HCEC 1CT (cell line): ENCODE measurements at regions not wholly inside any gene's neighbourhood (a gene's known extent, or its start where the extent isn't known, plus 50 kb on each side); places are given as distances from the start of the nearest gene placed in this dataset.
"Not testable (repeated sequence)": the region's sequence is repeated elsewhere in the genome, so short reads cannot be mapped to it uniquely, and the experiment has no call there.

Experiments
- DNase-seq: peaks from one replicate; pipeline ENCODE4 v3.0.0-alpha.2; 2017

DNA sequence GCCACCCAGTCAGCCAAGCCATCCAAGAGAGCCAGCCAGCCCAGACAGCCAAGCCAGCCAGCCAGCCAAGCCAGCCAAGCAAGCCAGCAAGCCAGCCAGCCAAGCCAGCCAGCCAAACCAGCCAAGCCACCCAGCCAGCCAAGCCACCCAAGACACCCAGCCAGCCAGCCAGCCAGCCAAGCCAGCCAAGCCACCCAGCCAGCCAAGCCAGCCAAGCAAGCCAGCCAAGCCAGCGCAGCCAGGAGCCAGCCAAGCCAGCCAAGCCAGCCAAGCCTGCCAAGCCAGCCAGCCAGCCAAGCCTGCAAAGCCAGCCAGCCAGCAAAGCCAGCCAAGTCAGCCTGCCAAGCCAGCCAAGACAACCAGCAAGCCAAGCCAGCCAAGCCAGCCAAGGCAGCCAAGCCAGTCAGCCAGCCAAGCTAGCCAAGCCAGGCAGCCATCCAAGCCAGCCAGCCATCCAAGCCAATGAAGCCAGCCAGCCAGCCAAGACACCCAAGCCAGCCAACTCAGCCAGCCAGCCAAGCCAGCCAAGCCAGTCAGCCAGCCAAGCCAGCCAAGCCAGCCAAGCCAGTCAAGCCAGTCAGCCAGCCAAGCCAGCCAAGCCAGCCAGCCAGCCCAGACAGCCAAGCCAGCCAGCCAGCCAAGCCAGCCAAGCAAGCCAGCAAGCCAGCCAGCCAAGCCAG, 332.2 kb upstream of the PLGLB2 start:
- DNase-seq, result not testable (repeated sequence)

DNA sequence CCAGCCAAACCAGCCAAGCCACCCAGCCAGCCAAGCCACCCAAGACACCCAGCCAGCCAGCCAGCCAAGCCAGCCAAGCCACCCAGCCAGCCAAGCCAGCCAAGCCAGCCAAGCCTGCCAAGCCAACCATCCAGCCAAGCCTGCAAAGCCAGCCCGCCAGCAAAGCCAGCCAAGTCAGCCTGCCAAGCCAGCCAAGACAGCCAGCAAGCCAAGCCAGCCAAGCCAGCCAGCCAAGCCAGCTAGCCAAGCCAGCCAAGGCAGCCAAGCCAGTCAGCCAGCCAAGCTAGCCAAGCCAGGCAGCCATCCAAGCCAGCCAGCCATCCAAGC, 331.7 kb upstream of the PLGLB2 start:
- not testable (repeated sequence) for DNase-seq

DNA sequence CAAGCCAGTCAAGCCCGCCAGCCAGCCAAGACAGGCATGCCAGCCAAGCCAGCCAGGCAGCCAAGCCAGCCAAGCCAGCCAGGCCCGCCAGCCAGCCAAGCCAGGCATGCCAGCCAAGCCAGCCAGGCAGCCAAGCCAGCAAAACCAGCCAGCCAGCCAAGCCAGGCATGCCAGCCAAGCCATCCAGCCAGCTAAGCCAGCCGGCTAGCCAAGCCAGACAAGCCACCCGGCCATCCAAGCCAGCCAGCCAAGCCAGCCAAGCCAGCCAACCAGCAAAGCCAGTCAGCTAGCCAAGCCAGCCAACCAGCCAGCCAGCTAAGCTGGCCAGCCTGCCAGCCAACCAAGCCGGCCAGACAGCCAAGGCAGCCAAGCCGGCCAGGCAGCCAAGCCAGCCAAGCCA, 330.7 kb upstream of the PLGLB2 start:
- DNase-seq, result not testable (repeated sequence)

DNA sequence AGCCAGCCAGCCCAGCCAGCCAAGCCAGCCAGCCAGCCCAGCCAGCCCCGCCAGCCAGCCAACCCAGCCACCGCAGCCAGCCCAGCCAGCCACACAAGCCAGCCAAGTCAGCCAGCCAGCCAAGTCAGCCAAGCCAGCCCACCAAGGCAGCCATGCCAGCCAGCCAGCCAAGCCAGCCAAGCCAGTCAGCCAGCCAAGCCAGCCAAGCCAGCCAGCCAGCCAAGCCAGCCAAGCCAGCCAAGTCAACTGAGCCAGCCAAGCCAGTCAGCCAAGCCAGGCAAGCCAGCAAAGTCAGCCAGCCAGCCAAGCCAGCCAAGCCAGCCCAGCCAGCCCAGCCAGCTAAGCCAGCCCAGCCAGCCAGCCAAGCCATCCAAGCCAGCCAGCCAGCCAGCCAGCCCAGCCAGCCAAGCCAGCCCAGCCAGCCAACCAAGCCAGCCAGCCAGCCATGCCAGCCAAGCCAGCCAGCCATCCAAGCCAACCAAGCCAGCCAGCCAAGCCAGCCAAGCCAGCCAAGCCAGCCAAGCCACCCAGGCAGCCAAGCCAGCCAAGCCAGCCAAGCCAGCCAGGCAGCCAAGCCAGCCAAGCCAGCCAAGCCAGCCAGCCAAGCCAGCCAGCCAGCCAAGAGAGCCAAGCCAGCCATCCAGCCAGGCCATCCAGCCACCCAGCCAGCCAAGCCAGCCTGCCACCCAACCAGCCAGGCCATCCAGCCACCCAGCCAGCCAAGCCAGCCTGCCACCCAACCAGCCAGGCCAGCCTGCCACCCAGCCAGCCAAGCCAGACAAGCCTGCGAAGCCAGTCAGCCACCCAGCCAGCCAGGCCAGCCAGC, 329.9 kb upstream of the PLGLB2 start:
- DNase-seq, result not testable (repeated sequence)

DNA sequence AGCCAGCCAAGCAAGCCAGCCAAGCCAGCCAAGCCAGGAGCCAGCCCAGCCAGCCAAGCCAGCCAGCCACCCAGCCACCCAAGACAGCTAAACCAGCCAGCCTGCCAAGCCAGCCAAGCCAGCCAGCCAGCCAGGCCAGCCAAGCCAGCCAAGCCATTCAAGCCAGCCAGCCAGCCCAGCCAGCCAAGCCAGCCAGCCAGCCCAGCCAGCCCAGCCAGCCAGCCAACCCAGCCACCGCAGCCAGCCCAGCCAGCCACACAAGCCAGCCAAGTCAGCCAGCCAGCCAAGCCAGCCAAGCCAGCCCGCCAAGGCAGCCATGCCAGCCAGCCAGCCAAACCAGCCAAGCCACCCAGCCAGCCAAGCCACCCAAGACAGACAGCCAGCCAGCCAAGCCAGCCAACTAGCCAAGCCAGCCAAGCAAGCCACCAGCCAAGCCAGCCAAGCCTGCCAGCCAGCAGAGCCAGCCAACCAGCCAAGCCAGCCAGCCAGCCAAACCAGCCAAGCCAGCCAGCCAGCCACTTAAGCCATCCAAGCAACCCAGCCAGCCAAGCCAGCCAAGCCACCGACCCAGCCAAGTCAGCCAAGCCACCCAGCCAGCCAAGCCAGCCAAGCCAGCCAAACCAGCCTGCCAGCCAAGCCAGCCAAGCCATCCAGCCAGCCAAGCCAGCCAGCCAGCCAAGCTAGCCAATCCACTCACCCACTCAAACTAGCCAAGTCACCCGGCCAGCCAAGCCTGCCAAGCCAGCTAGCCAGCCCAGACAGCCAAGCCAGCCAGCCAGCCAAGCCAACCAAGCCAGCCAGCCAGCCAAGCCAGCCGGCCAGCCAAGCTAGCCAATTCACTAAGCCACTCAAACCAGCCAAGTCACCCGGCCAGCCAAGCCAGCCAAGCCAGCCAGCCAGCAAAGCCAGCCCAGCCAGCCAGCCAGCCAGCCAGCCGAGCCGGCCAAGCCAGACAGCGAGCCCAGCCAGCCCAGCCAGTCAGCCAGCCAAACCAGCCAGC, 328.8 kb upstream of the PLGLB2 start:
- not testable (repeated sequence) for DNase-seq

DNA sequence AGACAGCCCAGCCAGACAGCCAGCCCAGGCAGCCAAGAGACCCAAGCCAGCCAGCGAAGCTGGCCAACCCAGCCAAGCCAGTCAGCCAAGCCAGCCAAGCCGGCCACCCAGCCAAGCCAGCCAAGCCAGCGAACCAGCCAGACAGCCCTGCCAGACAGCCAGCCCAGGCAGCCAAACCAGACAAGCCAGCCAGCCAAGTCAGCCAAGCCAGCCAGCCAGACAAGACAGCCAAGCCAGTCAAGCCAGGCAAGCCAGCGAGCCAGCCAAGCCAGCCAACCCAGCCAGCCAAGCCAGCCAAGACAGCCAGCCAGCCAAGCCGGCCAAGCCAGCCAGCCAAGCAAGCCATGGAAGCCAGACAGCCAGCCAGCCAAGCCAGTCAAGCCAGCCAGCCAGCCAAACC, 327.9 kb upstream of the PLGLB2 start:
- not testable (repeated sequence) for DNase-seq

DNA sequence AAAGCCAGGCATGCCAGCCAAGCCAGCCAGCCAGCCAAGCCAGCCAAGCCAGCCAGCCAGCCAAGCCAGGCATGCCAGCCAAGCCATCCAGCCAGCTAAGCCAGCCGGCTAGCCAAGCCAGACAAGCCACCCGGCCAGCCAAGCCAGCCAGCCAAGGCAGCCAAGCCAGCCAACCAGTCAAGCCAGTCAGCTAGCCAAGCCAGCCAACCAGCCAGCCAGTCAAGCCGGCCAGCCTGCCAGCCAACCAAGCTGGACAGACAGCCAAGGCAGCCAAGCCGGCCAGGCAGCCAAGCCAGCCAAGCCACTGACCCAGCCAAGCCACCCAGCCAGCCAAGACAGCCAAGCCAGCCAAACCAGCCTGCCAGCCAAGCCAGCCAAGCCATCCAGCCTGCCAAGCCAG, 326.9 kb upstream of the PLGLB2 start:
- not testable (repeated sequence) for DNase-seq

DNA sequence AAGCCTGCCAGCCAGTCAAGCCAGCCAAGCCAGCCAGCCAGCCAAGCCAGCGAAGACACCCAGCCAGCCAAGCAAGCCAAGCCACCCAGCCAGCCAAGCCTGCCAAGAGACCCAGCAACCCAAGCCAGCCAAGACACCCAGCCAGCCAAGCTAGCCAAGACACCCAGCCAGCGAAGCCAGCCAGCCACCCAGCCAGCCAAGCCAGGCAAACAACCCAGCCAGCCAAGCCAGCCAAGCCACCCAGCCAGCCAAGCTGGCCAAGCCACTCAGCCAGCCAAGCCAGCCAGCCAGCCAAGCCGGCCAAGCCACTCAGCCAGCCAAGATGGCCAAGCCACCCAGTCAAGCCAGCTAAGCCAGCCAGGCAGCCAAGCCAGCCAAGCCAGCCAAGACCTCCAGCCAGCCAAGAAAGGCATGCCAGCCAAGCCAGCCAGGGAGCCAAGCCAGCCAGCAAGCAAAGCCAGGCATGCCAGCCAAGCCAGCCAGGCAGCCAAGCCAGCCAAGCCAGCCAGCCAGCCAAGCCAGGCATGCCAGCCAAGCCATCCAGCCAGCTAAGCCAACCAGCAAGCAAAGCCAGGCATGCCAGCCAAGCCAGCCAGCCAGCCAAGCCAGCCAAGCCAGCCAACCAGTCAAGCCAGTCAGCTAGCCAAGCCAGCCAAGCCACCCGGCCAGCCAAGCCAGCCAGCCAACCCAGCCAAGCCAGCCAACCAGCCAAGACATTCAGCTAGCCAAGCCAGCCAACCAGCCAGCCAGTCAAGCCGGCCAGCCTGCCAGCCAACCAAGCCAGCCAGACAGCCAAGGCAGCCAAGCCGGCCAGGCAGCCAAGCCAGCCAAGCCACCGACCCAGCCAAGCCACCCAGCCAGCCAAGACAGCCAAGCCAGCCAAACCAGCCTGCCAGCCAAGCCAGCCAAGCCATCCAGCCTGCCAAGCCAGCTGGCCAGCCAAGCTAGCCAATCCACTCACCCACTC, 323.8 kb upstream of the PLGLB2 start:
- DNase-seq, result not testable (repeated sequence)

DNA sequence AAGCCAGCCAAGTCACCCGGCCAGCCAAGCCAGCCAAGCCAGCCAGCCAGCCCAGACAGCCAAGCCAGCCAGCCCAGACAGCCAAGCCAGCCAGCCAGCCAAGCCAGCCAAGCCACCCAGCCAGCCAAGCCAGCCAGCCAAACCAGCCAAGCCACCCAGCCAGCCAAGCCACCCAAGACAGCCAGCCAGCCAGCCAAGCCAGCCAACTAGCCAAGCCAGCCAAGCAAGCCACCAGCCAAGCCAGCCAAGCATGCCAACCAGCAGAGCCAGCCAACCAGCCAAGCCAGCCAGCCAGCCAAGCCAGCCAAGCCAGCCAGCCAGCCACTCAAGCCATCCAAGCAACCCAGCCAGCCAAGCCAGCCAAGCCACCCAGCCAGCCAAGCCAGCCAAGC, 323.1 kb upstream of the PLGLB2 start:
- not testable (repeated sequence) for DNase-seq

DNA sequence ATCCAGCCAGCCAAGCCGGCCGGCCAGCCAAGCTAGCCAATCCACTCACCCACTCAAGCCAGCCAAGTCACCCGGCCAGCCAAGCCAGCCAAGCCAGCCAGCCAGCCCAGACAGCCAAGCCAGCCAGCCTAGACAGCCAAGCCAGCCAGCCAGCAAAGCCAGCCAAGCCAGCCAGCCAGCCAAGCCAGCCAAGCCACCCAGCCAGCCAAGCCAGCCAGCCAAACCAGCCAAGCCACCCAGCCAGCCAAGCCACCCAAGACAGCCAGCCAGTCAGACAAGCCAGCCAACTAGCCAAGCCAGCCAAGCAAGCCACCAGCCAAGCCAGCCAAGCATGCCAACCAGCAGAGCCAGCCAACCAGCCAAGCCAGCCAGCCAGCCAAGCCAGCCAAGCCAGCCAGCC, 322.7 kb upstream of the PLGLB2 start:
- DNase-seq, result not testable (repeated sequence)

DNA sequence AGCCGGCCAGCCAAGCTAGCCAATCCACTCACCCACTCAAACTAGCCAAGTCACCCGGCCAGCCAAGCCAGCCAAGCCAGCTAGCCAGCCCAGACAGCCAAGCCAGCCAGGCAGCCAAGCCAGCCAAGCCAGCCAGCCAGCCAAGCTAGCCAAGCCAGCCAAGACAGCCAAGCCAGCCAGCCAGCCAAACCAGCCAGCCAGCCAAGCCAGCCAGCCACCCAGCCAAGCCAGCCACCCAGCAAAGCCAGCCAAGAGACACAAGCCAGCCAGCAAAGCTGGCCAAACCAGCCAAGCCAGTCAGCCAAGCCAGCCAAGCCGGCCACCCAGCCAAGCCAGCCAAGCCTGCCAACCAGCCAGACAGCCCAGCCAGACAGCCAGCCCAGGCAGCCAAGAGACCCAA, 322.2 kb upstream of the PLGLB2 start:
- not testable (repeated sequence) for DNase-seq

DNA sequence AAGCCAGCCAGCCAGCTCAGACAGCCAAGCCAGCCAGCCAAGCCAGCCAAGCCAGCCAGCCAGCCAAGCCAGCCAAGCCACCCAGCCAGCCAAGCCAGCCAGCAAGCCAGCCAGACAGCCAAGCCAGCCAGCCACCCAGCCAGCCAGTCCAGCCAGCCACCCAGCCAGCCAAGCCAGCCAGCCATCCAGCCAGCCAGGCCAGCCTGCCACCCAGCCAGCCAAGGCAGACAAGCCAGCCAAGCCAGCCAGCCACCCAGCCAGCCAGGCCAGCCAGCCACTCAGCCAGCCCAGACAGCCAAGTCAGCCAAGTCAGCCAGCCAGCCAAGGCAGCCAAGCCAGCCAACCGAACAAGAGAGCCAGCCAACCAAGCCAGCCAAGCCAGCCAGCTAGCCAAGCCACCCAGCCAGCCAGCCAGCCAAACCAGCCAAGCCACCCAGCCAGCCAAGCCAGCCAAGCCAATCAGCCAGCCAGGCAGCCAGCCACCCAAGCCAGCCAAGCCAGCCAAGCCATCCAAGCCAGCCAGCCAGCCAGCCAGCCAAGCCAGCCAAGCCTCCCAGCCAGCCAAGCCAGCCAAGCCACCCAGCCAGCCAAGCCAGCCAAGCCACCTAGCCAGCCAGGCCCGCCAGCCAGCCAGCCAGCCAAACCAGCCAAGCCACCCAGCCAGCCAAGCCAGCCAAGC, 319.3 kb upstream of the PLGLB2 start:
- DNase-seq, result not testable (repeated sequence)

DNA sequence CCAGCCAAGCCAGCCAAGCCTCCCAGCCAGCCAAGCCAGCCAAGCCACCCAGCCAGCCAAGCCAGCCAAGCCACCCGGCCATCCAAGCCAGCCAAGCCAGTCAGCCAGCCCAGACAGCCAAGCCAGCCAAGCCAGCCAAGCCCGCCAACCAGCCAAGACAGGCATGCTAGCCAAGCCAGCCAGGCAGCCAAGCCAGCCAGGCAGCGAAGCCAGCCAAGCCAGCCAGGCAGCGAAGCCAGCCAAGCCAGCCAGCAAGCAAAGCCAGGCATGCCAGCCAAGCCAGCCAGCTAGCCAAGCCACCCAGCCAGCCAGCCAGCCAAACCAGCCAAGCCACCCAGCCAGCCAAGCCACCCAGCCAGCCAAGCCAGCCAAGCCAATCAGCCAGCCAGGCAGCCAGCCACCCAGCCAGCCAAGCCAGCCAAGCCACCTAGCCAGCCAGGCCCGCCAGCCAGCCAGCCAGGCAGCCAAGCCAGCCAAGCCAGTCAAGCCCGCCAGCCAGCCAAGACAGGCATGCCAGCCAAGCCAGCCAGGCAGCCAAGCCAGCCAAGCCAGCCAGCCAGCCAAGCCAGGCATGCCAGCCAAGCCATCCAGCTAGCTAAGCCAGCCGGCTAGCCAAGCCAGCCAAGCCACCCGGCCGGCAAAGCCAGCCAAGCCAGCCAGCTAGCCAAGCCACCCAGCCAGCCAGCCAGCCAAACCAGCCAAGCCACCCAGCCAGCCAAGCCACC, 318.5 kb upstream of the PLGLB2 start:
- DNase-seq, result not testable (repeated sequence)

DNA sequence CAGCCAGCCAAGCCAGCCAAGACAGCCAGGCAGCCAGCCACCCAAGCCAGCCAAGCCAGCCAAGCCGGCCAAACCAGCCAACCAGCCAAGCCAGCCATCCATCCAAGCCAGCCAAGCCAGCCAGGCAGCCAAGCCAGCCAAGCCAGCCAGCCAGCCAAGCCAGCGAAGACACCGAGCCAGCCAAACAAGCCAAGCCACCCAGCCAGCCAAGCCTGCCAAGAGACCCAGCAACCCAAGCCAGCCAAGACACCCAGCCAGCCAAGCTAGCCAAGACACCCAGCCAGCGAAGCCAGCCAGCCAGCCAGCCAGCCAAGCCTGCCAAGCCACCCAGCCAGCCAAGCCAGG, 318.0 kb upstream of the PLGLB2 start:
- not testable (repeated sequence) for DNase-seq

DNA sequence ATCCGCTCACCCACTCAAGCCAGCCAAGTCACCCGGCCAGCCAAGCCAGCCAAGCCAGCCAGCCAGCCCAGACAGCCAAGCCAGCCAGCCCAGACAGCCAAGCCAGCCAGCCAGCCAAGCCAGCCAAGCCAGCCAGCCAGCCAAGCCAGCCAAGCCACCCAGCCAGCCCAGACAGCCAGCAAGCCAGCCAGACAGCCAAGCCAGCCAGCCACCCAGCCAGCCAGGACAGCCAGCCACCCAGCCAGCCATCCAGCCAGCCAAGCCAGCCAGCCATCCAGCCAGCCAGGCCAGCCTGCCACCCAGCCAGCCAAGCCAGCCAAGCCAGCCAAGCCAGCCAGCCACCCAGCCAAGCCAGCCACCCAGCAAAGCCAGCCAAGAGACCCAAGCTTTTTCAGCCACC, 316.8 kb upstream of the PLGLB2 start:
- not testable (repeated sequence) for DNase-seq

DNA sequence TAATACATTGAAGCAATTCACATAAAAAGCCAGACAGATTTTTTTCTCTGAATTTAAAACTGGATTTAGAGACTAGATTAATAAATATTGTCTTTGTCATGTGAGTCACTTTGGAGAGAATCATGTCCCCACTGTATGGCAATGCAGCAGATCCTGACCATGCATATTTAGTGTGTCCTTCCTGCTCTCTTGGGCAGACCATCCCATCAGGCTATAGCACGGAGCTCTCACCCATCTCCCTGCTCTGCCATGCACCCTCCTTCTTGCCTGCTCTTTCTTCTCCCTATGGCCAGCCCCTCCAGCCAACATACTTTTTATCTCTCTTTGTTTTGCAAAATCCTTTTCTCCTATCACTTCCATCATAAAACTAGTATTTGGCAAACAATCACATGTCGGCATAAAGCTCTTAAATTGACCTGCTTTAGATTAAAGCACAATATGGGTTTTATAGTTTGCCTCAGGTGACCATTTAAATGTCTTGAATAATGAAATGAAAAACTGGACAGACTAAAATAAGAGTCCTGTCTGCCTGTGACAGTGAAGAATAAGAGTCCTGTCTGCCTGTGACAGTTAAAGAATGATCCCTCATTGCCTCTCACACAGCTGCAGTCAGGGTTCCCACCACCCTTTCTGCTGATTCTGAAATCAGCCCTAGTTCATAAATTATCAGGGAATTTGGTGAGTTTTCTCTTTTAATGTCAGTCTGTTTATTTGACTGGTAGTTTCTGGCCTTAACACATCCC, 315.0 kb upstream of the PLGLB2 start:
- not testable (repeated sequence) for DNase-seq

DNA sequence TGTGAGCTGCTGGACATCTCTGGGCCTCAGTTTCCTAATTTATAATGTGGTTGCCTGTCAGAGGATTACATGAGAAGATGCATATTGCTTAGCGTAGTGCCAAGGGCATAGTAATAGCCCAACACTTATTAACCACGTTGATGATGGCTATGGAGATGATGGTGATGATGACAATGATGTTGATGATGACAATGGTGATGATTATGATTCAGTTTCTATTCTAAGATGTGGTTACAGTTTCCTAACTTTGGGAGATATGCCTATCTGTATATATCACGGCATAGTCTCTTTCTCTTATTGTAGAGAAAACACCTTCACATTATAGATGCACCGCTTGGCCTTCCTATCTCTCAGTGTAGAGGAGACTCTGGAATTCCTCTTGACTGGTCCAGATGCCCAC, 311.9 kb upstream of the PLGLB2 start:
- not testable (repeated sequence) for DNase-seq

DNA sequence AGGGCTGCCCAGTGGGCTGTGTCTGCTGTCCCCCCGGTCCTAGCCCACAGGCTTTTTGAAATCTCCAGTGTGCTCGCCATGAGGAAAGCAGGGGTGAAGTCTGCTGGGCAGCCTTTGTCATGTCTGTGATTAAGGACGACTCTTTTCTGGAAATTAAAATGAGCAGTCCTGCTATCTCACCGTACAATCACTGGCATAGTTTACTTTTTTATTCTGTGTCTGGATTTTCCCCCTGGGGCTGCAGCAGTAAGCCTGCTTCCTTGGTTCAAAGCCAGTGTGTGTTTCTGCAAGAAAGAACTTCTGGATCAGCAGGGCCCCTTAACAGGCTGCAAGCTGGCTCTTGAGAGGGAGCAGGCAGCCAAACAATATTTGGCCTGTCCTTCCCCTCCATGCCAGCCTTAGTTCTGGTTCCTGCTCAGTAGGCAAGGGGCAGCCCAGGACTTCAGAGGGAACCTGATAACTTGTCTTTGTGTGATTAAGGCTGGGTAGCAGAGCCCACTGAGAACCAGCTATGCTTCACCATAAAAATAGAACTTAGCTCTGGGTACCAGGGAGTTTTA, 310.1 kb upstream of the PLGLB2 start:
- DNase-seq, result not testable (repeated sequence)

DNA sequence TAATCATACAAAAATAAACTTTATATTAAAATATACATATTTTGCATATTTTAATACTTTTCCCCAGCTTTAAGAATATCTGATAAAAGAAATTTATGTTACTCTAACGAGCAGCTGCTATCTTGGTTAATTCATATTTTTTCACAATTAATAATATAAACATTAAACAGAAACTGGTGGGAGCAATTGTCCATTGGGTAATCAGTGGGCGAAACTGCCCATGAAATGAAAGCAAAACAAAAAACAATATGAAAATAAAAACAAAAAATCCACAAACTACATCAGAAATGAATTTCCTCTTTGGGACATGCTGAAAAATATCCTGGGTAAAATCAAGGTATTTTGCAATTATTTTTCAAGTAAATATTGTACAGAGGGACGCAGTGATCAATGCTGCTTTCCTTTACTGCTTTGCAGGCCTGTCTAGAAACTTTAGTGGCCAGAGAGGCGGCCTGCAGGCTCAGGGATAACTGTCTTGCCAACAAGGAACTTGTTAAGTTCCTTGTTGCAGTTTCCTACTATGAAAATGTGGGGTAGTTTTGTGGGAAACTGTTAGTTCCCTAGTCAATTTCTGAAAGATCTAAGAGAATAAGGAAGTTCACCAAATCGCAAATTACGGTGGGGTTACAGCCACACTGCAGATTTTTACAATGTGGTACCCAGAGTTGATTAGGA, 309.0 kb upstream of the PLGLB2 start:
- DNase-seq, result not testable (repeated sequence)
